Transverse colon (tissue), 3 donors: ENCODE measurements at regions not wholly inside any gene's neighbourhood (a gene's known extent, or its start where the extent isn't known, plus 50 kb on each side); places are given as distances from the start of the nearest gene placed in this dataset.

Source experiments
- POLR2A ChIP-seq: fragments of 450-650 bp; IDR thresholded peaks from one replicate; pipeline ENCODE4 v1.6.1; 2016; ENCODE audit warnings: antibody characterized with exemption, mild to moderate bottlenecking, moderate library complexity
- POLR2AphosphoS5 ChIP-seq, 3 donors: sonication (generic); formaldehyde crosslinking; IDR thresholded peaks; one replicate each; pipeline ENCODE4 v1.6.1; 2016; ENCODE audit warnings: antibody characterized with exemption in 3 of 3

DNA sequence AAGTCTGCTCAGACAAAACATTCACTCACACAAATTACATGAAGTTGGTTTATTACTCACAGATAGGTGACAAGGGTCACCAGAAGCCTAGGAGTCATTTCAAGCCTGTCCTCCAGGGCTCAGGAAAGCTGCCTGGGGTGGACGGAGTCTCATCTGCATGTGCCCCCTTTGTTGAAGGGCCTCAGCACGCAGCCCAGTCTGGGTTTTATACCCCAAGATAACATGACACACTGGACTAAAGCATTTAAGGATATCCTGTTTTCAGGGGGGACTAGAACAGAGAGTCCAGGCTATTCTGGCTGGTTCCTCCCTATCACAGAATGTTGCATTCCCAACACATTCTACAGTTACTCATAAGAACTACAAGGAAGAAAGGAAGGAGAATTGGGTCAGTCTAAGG is 164.7 kb downstream of the MREG start:
- TF ChIP-seq POLR2AphosphoS5 (IDR thresholded peaks at IDR 0.05): no peak
- TF ChIP-seq POLR2A: no peak
